ENCODE measurements at regions not wholly inside any gene's neighbourhood (a gene's known extent, or its start where the extent isn't known, plus 50 kb on each side); places are given as distances from the start of the nearest gene placed in this dataset.

DNA sequence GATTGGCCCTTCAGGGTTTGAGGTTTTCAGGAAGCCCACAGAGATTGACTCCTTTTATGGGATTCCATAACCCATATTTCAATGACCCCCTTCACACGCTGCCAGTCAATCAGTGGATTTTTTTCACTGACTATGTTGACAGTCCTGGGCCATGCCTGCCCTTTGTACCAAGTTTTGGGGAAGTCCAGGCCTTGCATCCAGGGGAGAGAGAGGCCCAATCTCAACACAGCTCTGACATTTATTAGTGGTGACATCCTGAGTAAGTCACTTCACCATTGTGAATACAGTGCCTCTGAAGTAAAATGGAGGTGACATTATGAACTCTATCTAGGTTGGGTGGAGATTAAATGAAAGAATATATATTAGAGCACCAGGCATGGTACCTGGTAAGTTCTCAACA, 181.1 kb downstream of the NUFIP1 start:
- TF ChIP-seq EP300 (IDR thresholded peaks at IDR 0.05; ENCODE audit: low read depth) (no peak), POLR2A (IDR thresholded peaks at IDR 0.05) (no peak), POLR2AphosphoS5 (IDR thresholded peaks at IDR 0.05) (no peak)
- TF ChIP-seq, protein P1, sequence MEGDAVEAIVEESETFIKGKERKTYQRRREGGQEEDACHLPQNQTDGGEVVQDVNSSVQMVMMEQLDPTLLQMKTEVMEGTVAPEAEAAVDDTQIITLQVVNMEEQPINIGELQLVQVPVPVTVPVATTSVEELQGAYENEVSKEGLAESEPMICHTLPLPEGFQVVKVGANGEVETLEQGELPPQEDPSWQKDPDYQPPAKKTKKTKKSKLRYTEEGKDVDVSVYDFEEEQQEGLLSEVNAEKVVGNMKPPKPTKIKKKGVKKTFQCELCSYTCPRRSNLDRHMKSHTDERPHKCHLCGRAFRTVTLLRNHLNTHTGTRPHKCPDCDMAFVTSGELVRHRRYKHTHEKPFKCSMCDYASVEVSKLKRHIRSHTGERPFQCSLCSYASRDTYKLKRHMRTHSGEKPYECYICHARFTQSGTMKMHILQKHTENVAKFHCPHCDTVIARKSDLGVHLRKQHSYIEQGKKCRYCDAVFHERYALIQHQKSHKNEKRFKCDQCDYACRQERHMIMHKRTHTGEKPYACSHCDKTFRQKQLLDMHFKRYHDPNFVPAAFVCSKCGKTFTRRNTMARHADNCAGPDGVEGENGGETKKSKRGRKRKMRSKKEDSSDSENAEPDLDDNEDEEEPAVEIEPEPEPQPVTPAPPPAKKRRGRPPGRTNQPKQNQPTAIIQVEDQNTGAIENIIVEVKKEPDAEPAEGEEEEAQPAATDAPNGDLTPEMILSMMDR (IDR thresholded peaks at IDR 0.05), result no peak
